GM18517 (cell line): ENCODE measurements at regions not wholly inside any gene's neighbourhood (a gene's known extent, or its start where the extent isn't known, plus 50 kb on each side); places are given as distances from the start of the nearest gene placed in this dataset.
"Not testable (repeated sequence)": the region's sequence is repeated elsewhere in the genome, so short reads cannot be mapped to it uniquely, and the experiment has no call there.

Experiments used
- ATAC-seq: cut with Tn5 transposase; IDR thresholded peaks from one replicate; pipeline ENCODE4 v1.9.1; 2021; ENCODE audit warnings: mild to moderate bottlenecking, moderate library complexity; ENCODE audit not compliant: unreplicated experiment

- no peak for ATAC-seq
Observed at GRCh38 chr7:115227473-115228235, 305.8 kb downstream of the MDFIC start.

GRCh38 chr7:115226410-115226809 is 304.5 kb downstream of the MDFIC start:
- ATAC-seq = no peak

- ATAC-seq = no peak
Observed at GRCh38 chr7:115224922-115225321, 303.0 kb downstream of the MDFIC start.

GRCh38 chr7:115223959-115224358 is 302.1 kb downstream of the MDFIC start:
- ATAC-seq = no peak

GRCh38 chr7:115221456-115221855 is 299.6 kb downstream of the MDFIC start:
- no peak for ATAC-seq

- ATAC-seq = no peak
Observed at GRCh38 chr7:115218076-115218475, 296.2 kb downstream of the MDFIC start.

- no peak for ATAC-seq
Observed at GRCh38 chr7:115217373-115217772, 295.5 kb downstream of the MDFIC start.

- ATAC-seq = no peak
Observed at GRCh38 chr7:115216652-115217051, 294.8 kb downstream of the MDFIC start.

GRCh38 chr7:115211171-115211570 is 289.3 kb downstream of the MDFIC start:
- ATAC-seq = no peak

- ATAC-seq = no peak
Observed at GRCh38 chr7:115210552-115210951, 288.7 kb downstream of the MDFIC start.

GRCh38 chr7:115208710-115209560 is 287.0 kb downstream of the MDFIC start:
- ATAC-seq = no peak

GRCh38 chr7:115206374-115206773 is 284.5 kb downstream of the MDFIC start:
- ATAC-seq = not testable (repeated sequence)

- no peak for ATAC-seq
Observed at GRCh38 chr7:115198143-115198542, 276.2 kb downstream of the MDFIC start.

- no peak for ATAC-seq
Observed at GRCh38 chr7:115195208-115195607, 273.3 kb downstream of the MDFIC start.

- no peak for ATAC-seq
Observed at GRCh38 chr7:115191526-115191925, 269.6 kb downstream of the MDFIC start.

- ATAC-seq = no peak
Observed at GRCh38 chr7:115183431-115184057, 261.6 kb downstream of the MDFIC start.

- no peak for ATAC-seq
Observed at GRCh38 chr7:115178835-115179234, 256.9 kb downstream of the MDFIC start.

GRCh38 chr7:115177823-115178222 is 255.9 kb downstream of the MDFIC start:
- ATAC-seq = no peak

GRCh38 chr7:115177103-115177502 is 255.2 kb downstream of the MDFIC start:
- no peak for ATAC-seq

- ATAC-seq = not testable (repeated sequence)
Observed at GRCh38 chr7:115172397-115172796, 250.5 kb downstream of the MDFIC start.

- ATAC-seq = no peak
Observed at GRCh38 chr7:115153769-115154477, 232.0 kb downstream of the MDFIC start.
